ENCODE measurements at regions not wholly inside any gene's neighbourhood (a gene's known extent, or its start where the extent isn't known, plus 50 kb on each side); places are given as distances from the start of the nearest gene placed in this dataset.

- Histone ChIP-seq H3K27me3 (replicated peaks; ENCODE audit: control insufficient read depth, insufficient read depth, low read length) (no peaks in the 10 kb centered on the region), H3K36me3 (ENCODE audit: control insufficient read depth, insufficient read depth, low read length) (no peaks in the 10 kb centered on the region), H3K4me3 (replicated peaks; ENCODE audit: low read depth, low read length) (no peak overlapping the region)
- DNase-seq (ENCODE audit: extremely low read depth, insufficient read length), result no peak
- no peak for TF ChIP-seq CTCF (IDR thresholded peaks at IDR 0.05; ENCODE audit: insufficient read depth, low read length, poor library complexity, severe bottlenecking)
These were observed 1294.3 kb upstream of the ATXN8OS start for GRCh38 chr13:68813180-68813796.

GRCh38 chr13:68810660-68811059 lies 1297.0 kb upstream of the ATXN8OS start:
- Histone ChIP-seq H3K27me3 (replicated peaks; ENCODE audit: control insufficient read depth, insufficient read depth, low read length) (no peaks in the 10 kb centered on the region), H3K36me3 (ENCODE audit: control insufficient read depth, insufficient read depth, low read length) (no peaks in the 10 kb centered on the region), H3K4me3 (replicated peaks; ENCODE audit: low read depth, low read length) (no peak overlapping the region)
- DNase-seq (ENCODE audit: extremely low read depth, insufficient read length), result no peak
- no peak for TF ChIP-seq CTCF (IDR thresholded peaks at IDR 0.05; ENCODE audit: insufficient read depth, low read length, poor library complexity, severe bottlenecking)

- TF ChIP-seq CTCF (IDR thresholded peaks at IDR 0.05; ENCODE audit: insufficient read depth, low read length, poor library complexity, severe bottlenecking), result no peak
- no peak for DNase-seq (ENCODE audit: extremely low read depth, insufficient read length)
- no peak overlapping the region for H3K4me3 ChIP-seq (replicated peaks; ENCODE audit: low read depth, low read length)
- H3K36me3 ChIP-seq (ENCODE audit: control insufficient read depth, insufficient read depth, low read length), result no peaks in the 10 kb centered on the region
- H3K27me3 ChIP-seq (replicated peaks; ENCODE audit: control insufficient read depth, insufficient read depth, low read length), result no peaks in the 10 kb centered on the region
These were observed 1299.2 kb upstream of the ATXN8OS start for GRCh38 chr13:68808456-68808855.

GRCh38 chr13:68806125-68806524 lies 1301.5 kb upstream of the ATXN8OS start:
- H3K36me3 ChIP-seq (ENCODE audit: control insufficient read depth, insufficient read depth, low read length), result no peaks in the 10 kb centered on the region
- H3K4me3 ChIP-seq (replicated peaks; ENCODE audit: low read depth, low read length), result no peak overlapping the region
- no peak for DNase-seq (ENCODE audit: extremely low read depth, insufficient read length)
- TF ChIP-seq CTCF (IDR thresholded peaks at IDR 0.05; ENCODE audit: insufficient read depth, low read length, poor library complexity, severe bottlenecking), result no peak
- no peaks in the 10 kb centered on the region for H3K27me3 ChIP-seq (replicated peaks; ENCODE audit: control insufficient read depth, insufficient read depth, low read length)

GRCh38 chr13:68784275-68784674 lies 1323.4 kb upstream of the ATXN8OS start:
- Histone ChIP-seq H3K27me3 (replicated peaks; ENCODE audit: control insufficient read depth, insufficient read depth, low read length) (no peaks in the 10 kb centered on the region), H3K4me3 (replicated peaks; ENCODE audit: low read depth, low read length) (no peak overlapping the region), H3K36me3 (ENCODE audit: control insufficient read depth, insufficient read depth, low read length) (no peaks in the 10 kb centered on the region)
- TF ChIP-seq CTCF (IDR thresholded peaks at IDR 0.05; ENCODE audit: insufficient read depth, low read length, poor library complexity, severe bottlenecking), result no peak
- DNase-seq (ENCODE audit: extremely low read depth, insufficient read length), result no peak

- Histone ChIP-seq H3K27me3 (replicated peaks; ENCODE audit: control insufficient read depth, insufficient read depth, low read length) (no peaks in the 10 kb centered on the region), H3K4me3 (replicated peaks; ENCODE audit: low read depth, low read length) (no peak overlapping the region), H3K36me3 (ENCODE audit: control insufficient read depth, insufficient read depth, low read length) (no peaks in the 10 kb centered on the region)
- TF ChIP-seq CTCF (IDR thresholded peaks at IDR 0.05; ENCODE audit: insufficient read depth, low read length, poor library complexity, severe bottlenecking), result no peak
- DNase-seq (ENCODE audit: extremely low read depth, insufficient read length), result no peak
These were observed 1348.0 kb upstream of the ATXN8OS start for GRCh38 chr13:68759617-68760016.
